CD14-positive monocyte (primary cell): ENCODE measurements at regions not wholly inside any gene's neighbourhood (a gene's known extent, or its start where the extent isn't known, plus 50 kb on each side); places are given as distances from the start of the nearest gene placed in this dataset.

ENCODE experiments used
- DNase-seq, 3 donors: peaks; one replicate each; pipeline ENCODE4 v3.0.0-alpha.2; 2011 to 2022
- H2AFZ ChIP-seq: 2 replicates; pipeline ENCODE4 v1.6.0; 2012; ENCODE audit warnings: mild to moderate bottlenecking, low read depth, low read length, inconsistent platforms; ENCODE audit not compliant: insufficient read depth, poor library complexity, severe bottlenecking
- H3K27ac ChIP-seq, 2 donors: 1 replicate in 1 of 2; 2 replicates in 1 of 2; pipeline ENCODE4 v1.5.1; 2012 to 2013; ENCODE audit warnings: low read length in 2 of 2, control low read depth in 1 of 2, inconsistent platforms in 1 of 2, low read depth in 1 of 2, mild to moderate bottlenecking in 1 of 2
- H3K27me3 ChIP-seq, 2 donors: one replicate each; pipeline versions ENCODE4 v1.6.0 to v1.6.1; 2011 to 2013; ENCODE audit warnings: low read length in 2 of 2; ENCODE audit not compliant: control insufficient read depth in 2 of 2, insufficient read depth in 2 of 2
- H3K36me3 ChIP-seq, 2 donors: replicated peaks in 1 of 2; 1 replicate in 1 of 2; 2 replicates in 1 of 2; pipeline versions ENCODE4 v1.5.1 to v1.6.1; 2012 to 2013; ENCODE audit warnings: low read length in 2 of 2, control low read depth in 1 of 2, inconsistent platforms in 1 of 2, mild to moderate bottlenecking in 1 of 2; ENCODE audit not compliant: insufficient read depth in 2 of 2, control insufficient read depth in 1 of 2
- H3K4me1 ChIP-seq, 2 donors: 1 replicate in 1 of 2; 2 replicates in 1 of 2; pipeline versions ENCODE4 v1.5.1 to v1.6.1; 2012 to 2013; ENCODE audit warnings: low read length in 2 of 2, control low read depth in 1 of 2, inconsistent platforms in 1 of 2, mild to moderate bottlenecking in 1 of 2, moderate library complexity in 1 of 2; ENCODE audit not compliant: insufficient read depth in 2 of 2, control insufficient read depth in 1 of 2
- H3K4me2 ChIP-seq: replicated peaks from 2 replicates; pipeline ENCODE3; 2012; ENCODE audit warnings: low read length, moderate library complexity, mild to moderate bottlenecking; ENCODE audit not compliant: poor library complexity, severe bottlenecking; ENCODE audit errors: extremely low read depth
- H3K4me3 ChIP-seq, 3 experiments: fragments of 200-600 bp in 1 of 3; sonication (generic) in 1 of 3; replicated peaks in 1 of 3; 1 replicate in 2 of 3; 2 replicates in 1 of 3; pipeline ENCODE4 v1.5.1; 2011 to 2013; ENCODE audit warnings: low read length in 3 of 3, mild to moderate bottlenecking in 3 of 3, control low read depth in 2 of 3, low read depth in 2 of 3, inconsistent platforms in 1 of 3, moderate library complexity in 1 of 3
- H3K79me2 ChIP-seq: 2 replicates; pipeline ENCODE4 v1.6.0; 2012; ENCODE audit warnings: mild to moderate bottlenecking, control low read depth, inconsistent platforms, low read length, moderate library complexity; ENCODE audit not compliant: insufficient read depth
- H3K9ac ChIP-seq: 2 replicates; pipeline ENCODE4 v1.6.0; 2017; ENCODE audit warnings: low read length, mild to moderate bottlenecking; ENCODE audit not compliant: insufficient read depth, poor library complexity, severe bottlenecking
- H3K9me3 ChIP-seq, 2 donors: replicated peaks in 1 of 2; 1 replicate in 1 of 2; 2 replicates in 1 of 2; pipeline versions ENCODE4 v1.5.1 to v1.6.1; 2012 to 2013; ENCODE audit warnings: low read length in 2 of 2, control low read depth in 1 of 2; ENCODE audit not compliant: control insufficient read depth in 1 of 2, insufficient read depth in 1 of 2
- H4K20me1 ChIP-seq: 2 replicates; pipeline ENCODE4 v1.6.0; 2012; ENCODE audit warnings: mild to moderate bottlenecking, low read length, control low read depth, moderate library complexity; ENCODE audit not compliant: insufficient read depth
- H3K27ac Mint-ChIP-seq, 7 donors: one replicate each; pipeline ENCODE4 v1.8.0; 2020; ENCODE audit warnings: mild to moderate bottlenecking in 7 of 7, mixed read lengths in 7 of 7, moderate library complexity in 6 of 7, inconsistent platforms in 2 of 7
- H3K27me3 Mint-ChIP-seq, 3 donors: one replicate each; pipeline ENCODE4 v1.8.0; 2021 to 2022; ENCODE audit warnings: low read depth in 3 of 3, mild to moderate bottlenecking in 3 of 3, mixed read lengths in 3 of 3, moderate library complexity in 3 of 3, inconsistent platforms in 1 of 3
- H3K36me3 Mint-ChIP-seq, 2 donors: one replicate each; pipeline ENCODE4 v1.8.0; 2020; ENCODE audit warnings: mixed read lengths in 2 of 2, inconsistent platforms in 1 of 2, mild to moderate bottlenecking in 1 of 2
- H3K4me1 Mint-ChIP-seq: one replicate; pipeline ENCODE4 v1.8.0; 2020; ENCODE audit warnings: mild to moderate bottlenecking, mixed read lengths
- H3K4me3 Mint-ChIP-seq, 2 donors: one replicate each; pipeline ENCODE4 v1.8.0; 2020; ENCODE audit warnings: mild to moderate bottlenecking in 2 of 2, mixed read lengths in 2 of 2, moderate library complexity in 1 of 2
- H3K9me3 Mint-ChIP-seq, 7 donors: one replicate each; pipeline ENCODE4 v1.8.0; 2020 to 2022; ENCODE audit warnings: mixed read lengths in 7 of 7, mild to moderate bottlenecking in 6 of 7, moderate library complexity in 6 of 7, inconsistent platforms in 2 of 7
- WGBS: methylation state at CpG from one replicate; pipeline ENCODE4 v1.1.5; 2013; ENCODE audit warnings: missing lambda C conversion rate; ENCODE audit not compliant: insufficient coverage; 5-methylcytosine and 5-hydroxymethylcytosine counted together
- intact Hi-C, 2 donors: fragments of 100-400 bp; cut with micrococcal nuclease; formaldehyde crosslinking; loops; one replicate each; pipeline versions ENCODE4 v1.15.0 to v1.15.1; 2023
- TF ChIP-seq, protein P1 (sequence below): fragments of 200-600 bp; IDR thresholded peaks from one replicate; pipeline ENCODE4 v1.8.0; 2022; ENCODE audit warnings: antibody characterized with exemption, mild to moderate bottlenecking

DNA sequence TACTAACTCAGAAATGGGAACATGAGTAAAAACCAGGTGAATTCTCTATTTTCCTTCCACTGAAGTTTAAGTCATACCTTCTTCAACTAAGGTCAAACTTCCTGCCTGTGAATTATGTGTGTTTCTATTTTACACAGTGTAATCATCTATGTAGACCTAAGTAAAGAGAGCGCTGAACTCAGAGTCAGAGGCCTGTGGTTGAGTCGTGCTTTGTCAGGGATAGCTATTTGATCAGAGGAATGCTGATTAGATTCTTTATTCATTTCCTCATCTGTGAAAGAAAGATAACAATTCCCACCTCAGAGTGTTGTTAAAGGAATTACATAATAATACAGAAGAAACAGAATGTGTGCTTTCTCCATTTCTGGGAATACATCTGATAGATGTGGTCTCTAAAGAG, 654.1 kb downstream of the STIM2 start:
- peaks cover 0 to 2% (median 0%) of the 10 kb centered on the region in 3 donors for H3K27me3 Mint-ChIP-seq
- H3K36me3 Mint-ChIP-seq: no peaks in the 10 kb centered on the region
- H3K9ac ChIP-seq: no peak overlapping the region
- no CpG with 5 or more reads among the region's 2 CpGs for WGBS
- DNase-seq: no peak
- H3K27ac ChIP-seq: no peak overlapping the region
- H3K36me3 ChIP-seq: no peaks in the 10 kb centered on the region
- H3K27ac Mint-ChIP-seq: no peak overlapping the region
- H3K4me3 Mint-ChIP-seq: no peak overlapping the region
- no peak overlapping the region for H2AFZ ChIP-seq
- H3K4me3 ChIP-seq: no peak overlapping the region
- H3K9me3 ChIP-seq: no peaks in the 10 kb centered on the region
- H4K20me1 ChIP-seq: no peaks in the 10 kb centered on the region
- H3K79me2 ChIP-seq: no peaks in the 10 kb centered on the region
- H3K4me1 Mint-ChIP-seq: no peaks in the 10 kb centered on the region
- peaks cover 0 to 5% (median 0%) of the 10 kb centered on the region in 7 donors for H3K9me3 Mint-ChIP-seq
- no peaks in the 10 kb centered on the region for H3K4me1 ChIP-seq
- no peak overlapping the region for H3K4me2 ChIP-seq
- TF ChIP-seq, protein P1, sequence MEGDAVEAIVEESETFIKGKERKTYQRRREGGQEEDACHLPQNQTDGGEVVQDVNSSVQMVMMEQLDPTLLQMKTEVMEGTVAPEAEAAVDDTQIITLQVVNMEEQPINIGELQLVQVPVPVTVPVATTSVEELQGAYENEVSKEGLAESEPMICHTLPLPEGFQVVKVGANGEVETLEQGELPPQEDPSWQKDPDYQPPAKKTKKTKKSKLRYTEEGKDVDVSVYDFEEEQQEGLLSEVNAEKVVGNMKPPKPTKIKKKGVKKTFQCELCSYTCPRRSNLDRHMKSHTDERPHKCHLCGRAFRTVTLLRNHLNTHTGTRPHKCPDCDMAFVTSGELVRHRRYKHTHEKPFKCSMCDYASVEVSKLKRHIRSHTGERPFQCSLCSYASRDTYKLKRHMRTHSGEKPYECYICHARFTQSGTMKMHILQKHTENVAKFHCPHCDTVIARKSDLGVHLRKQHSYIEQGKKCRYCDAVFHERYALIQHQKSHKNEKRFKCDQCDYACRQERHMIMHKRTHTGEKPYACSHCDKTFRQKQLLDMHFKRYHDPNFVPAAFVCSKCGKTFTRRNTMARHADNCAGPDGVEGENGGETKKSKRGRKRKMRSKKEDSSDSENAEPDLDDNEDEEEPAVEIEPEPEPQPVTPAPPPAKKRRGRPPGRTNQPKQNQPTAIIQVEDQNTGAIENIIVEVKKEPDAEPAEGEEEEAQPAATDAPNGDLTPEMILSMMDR: no peak
- intact Hi-C loops: no loop called here
- no peaks in the 10 kb centered on the region for H3K27me3 ChIP-seq

DNA sequence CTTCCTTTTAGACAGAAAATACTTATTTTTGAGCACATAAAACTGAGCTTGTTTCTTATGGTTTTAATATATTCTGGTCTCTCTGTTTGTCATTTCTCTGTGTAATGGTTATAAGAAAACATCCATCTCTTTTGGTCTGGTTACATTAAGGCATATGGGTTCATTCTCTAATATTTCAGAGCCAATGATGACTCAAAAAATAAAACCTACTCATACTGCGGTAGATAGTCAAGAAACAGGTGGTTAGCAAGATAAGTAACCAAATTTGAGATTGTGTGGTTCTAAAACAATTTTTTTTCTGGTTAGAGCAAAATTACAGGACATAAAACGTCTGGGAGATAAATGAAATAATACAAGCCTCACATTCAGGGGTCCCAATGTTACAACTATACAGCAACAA, 654.5 kb downstream of the STIM2 start:
- H3K79me2 ChIP-seq: no peaks in the 10 kb centered on the region
- no peak overlapping the region for H3K27ac Mint-ChIP-seq
- H3K4me3 Mint-ChIP-seq: no peak overlapping the region
- H2AFZ ChIP-seq: no peak overlapping the region
- H3K9me3 Mint-ChIP-seq: peaks cover 0 to 5% (median 0%) of the 10 kb centered on the region in 7 donors
- H3K27ac ChIP-seq: no peak overlapping the region
- no peak overlapping the region for H3K9ac ChIP-seq
- no peak overlapping the region for H3K4me2 ChIP-seq
- peaks cover 0 to 2% (median 0%) of the 10 kb centered on the region in 3 donors for H3K27me3 Mint-ChIP-seq
- intact Hi-C loops: no loop called here
- H3K36me3 ChIP-seq: no peaks in the 10 kb centered on the region
- no peaks in the 10 kb centered on the region for H3K36me3 Mint-ChIP-seq
- no CpG with 5 or more reads among the region's 2 CpGs for whole genome bisulfite sequencing
- TF ChIP-seq, protein P1: no peak
- H3K27me3 ChIP-seq: no peaks in the 10 kb centered on the region
- H4K20me1 ChIP-seq: no peaks in the 10 kb centered on the region
- DNase-seq: no peak
- no peak overlapping the region for H3K4me3 ChIP-seq
- no peaks in the 10 kb centered on the region for H3K9me3 ChIP-seq
- no peaks in the 10 kb centered on the region for H3K4me1 ChIP-seq
- H3K4me1 Mint-ChIP-seq: no peaks in the 10 kb centered on the region
